GM18517 (cell line): ENCODE measurements at regions not wholly inside any gene's neighbourhood (a gene's known extent, or its start where the extent isn't known, plus 50 kb on each side); places are given as distances from the start of the nearest gene placed in this dataset.
"Not testable (repeated sequence)": the region's sequence is repeated elsewhere in the genome, so short reads cannot be mapped to it uniquely, and the experiment has no call there.

ENCODE experiments used
- ATAC-seq: cut with Tn5 transposase; IDR thresholded peaks from one replicate; pipeline ENCODE4 v1.9.1; 2021; ENCODE audit warnings: mild to moderate bottlenecking, moderate library complexity; ENCODE audit not compliant: unreplicated experiment

DNA sequence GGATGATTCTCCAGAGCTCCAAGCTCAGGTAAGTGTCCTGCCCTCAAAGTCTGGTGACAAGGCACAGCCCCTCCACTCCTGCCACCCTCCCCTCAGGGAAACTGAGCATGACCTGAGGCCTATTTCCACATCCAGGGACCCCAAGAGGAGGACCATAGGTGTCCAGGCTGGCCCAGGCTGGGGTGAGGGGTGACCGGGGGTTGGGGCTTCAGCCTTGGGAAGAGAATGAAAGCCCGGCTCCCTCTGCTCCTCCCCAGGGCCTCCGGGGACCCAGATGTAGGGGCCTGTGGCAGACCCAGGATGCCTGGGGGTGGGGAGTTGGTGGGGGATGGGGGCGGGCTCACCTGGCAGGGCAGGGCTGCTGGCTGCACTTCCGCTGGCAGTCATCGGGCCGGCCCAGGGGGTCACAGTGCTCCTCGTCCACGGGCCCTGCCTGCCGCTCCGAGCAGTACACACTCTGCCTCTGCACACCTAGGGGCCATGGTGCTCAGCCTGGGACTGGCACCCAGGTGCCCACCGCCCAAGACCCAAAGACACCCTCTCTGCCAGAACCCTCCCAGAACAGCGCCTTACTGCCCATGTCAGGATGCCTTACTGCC, 116.5 kb upstream of the AKAP13 start:
- not testable (repeated sequence) for ATAC-seq

- ATAC-seq = not testable (repeated sequence)
Observed at GRCh38 chr15:85264614-85265190, 115.7 kb upstream of the AKAP13 start.

GRCh38 chr15:85267158-85267857, 113.1 kb upstream of the AKAP13 start:
- not testable (repeated sequence) for ATAC-seq

DNA sequence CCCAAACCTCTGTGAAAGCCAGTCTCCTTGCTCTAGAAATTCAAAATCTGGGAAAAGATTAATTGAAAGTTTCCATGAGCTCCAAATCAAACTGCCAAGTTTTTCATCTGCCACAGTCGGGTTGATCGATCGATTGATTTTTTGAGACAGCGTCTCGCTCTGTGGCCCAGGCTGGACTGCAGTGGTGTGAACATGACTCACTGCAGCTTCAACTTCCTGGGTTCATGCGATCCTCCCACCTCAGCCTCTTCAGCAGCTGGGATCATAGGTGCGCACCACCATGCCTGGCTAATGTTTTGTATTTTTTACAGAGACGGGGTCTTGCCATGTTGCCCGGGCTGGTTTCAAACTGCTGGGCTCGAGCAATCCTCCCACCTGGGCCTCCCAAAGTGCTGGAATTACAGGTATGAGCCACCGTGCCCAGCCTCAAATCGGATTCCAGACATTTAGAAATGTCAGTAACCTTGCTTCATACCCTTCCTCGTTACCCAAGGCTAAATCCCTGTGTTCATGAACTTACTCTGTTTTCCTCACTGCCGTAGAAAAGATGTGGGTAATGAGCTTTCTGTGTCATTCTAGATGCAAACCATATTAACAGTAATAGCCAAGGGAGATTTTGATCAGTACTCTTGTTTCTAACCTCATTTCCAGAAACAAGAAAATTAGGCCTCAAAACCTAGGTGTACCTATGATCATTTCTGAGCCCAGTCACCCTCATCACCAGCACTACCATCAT, 105.9 kb upstream of the AKAP13 start:
- ATAC-seq = no peak

DNA sequence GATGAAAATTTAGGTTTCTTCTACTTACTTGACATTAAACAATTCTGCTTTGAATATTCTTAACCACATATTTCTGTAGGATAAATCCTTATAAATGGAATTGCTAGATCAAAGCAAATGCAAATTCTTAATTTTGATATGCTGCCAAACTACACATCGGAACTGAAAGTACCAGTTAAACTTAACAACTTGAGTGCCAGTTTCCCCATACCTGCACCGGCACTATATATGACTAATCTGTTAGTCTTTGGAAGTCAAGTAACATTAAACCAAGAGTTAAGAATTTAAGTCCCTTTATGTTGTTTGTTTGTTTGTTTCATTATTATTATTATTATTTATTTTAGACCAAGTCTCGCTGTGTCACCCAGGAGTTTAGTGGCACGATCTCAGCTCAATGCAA, 103.9 kb upstream of the AKAP13 start:
- ATAC-seq = no peak

GRCh38 chr15:85276921-85277320, 103.5 kb upstream of the AKAP13 start:
- ATAC-seq = no peak

DNA sequence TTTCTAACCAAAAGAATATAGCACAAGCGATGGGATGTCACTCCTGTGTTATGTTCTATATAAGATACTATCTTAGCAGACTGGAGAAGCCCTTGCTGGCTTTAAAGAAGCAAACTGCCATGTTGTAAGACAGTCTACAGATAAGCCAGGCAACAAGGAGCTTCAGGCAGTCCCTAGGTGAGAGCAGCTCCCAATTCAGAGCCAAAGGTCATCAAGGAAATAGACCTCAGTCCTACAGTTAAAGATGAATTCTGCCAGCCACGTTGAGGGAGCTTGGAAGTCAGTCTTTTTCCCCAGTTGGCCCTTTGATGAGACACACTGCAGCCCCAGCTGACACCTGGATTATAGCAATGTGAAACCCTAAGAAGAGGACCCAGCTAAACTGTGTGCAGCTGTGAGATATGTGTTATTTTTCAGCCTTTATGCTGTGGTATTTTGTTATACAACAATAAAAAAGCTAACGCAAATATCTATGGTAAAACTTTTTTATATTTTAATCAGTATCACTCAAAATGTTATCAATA, 102.5 kb upstream of the AKAP13 start:
- no peak for ATAC-seq

GRCh38 chr15:85280203-85280602, 100.2 kb upstream of the AKAP13 start:
- ATAC-seq = no peak

GRCh38 chr15:85281293-85281882, 99.0 kb upstream of the AKAP13 start:
- no peak for ATAC-seq

DNA sequence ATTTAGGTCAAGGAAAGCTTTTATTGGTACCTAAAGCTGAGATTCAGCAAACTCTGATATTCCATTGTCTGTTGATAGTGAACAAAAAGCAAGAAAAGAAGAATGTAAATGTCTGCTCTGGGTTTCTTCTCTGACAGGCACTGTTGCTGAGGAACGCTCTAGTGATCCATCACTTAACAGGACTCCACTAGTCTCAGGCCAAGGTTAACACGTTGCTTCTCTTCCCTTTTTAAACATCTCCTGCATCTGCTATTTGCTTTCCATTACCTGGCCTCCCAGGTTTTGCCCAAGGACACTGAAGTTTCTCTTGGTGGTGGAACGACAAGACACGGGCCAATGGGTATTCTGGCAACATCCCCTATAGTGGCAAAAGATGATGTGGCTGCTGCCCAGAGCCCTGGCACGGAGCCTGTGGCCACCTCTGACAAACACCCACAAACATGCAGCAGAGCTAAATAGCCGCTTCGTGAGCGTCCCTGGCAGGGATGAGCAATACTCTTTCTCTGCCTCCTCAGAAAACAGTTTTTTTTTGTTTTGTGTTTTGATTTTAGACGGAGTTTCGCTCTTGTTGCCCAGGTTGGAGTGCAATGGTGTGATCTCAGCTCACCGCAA, 97.8 kb upstream of the AKAP13 start:
- no peak for ATAC-seq

- ATAC-seq = peak; percentile 85
Observed at GRCh38 chr15:85283815-85284214, 96.6 kb upstream of the AKAP13 start.

GRCh38 chr15:85284497-85284896, 95.9 kb upstream of the AKAP13 start:
- peak; percentile 70 for ATAC-seq

DNA sequence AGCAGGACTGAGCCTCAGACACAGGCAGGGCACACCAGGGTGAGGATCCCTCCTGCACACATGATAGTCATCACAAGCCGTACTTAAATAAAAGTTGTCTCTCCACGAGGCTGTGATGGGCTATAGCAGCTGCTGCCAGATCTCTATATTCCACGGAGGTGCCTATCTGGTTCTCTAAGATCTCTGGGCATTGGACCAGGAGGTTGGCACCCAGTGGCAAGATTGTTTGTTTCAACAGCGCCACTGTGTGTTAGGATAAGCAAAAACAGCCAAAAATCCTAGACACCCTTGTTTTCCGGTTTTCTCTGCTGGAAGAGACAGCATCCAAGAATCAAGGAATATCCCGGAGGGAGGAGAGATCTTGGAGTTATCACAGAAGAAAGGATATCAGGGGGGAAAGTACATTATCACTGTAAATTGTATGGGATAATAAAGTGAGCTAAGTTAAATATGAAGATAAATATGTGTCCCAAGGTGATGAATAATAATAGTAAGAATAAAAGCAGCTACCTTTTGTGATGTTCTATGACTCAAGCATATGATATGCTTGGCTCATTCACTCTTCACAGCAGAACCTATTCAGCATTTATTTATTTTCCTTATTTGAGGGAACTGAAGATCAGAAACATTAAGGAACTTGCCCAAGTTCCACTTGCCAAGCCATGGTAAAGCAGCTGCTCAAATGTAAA, 90.6 kb upstream of the AKAP13 start:
- ATAC-seq = no peak

DNA sequence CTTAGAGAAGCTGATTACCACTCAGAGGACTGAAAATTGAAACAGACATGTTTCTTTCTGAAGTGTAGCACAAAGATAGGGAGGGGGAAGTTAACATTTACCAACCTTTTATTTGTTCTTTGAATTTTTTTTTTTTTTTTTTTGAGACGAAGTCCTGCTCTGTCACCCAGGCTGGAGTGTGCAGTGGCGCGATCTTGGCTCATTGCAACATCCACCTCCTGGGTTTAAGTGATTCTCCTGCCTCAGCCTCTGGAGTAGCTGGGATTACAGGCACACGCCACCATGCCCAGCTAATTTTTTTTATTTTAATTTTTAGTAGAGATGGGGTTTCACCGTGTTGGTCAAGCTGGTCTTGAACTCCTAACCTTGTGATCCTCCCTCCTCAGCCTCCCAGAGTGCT, 87.8 kb upstream of the AKAP13 start:
- ATAC-seq = not testable (repeated sequence)

- peak; percentile 95 for ATAC-seq
Observed at GRCh38 chr15:85296615-85297402, 83.6 kb upstream of the AKAP13 start.

- ATAC-seq = no peak
Observed at GRCh38 chr15:85297537-85297936, 82.9 kb upstream of the AKAP13 start.

DNA sequence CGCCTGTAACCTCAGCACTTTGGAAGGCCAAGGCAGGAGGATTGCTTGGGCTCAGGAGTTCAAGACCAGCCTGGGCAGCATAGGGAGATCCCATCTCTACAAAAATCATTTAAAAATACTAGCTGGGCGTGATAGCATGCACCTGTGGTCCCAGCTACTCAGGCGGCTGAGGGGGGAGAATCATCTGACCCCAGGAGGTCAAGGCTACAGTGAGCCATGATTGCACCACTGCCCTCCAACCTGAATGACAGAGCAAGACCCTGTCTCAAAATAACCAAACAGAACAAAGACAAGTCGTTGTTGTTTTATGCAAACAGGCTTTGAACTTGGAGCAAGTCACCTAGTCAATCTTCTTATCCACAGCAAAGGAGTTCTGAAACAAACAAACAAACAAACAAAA, 82.0 kb upstream of the AKAP13 start:
- ATAC-seq = no peak

DNA sequence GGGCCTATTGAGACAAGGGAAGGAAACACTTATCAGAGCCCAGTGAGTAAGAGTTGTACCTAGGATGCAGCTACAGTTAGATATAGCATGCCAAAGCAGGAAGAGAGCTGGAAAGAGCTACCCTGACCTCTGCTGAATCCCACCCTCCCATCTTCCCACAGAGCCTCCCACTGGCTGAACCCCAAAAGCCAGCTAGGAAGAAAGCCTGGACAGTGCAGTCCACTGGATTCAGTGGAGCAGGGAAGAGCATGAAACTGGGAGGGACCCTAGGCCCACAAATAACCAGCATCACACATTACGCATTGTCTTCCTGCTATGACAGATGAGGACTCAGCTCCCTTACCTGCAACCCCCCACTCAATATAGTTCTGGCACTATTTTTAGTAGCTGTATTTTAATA, 81.5 kb upstream of the AKAP13 start:
- ATAC-seq = no peak

GRCh38 chr15:85302271-85302670, 78.1 kb upstream of the AKAP13 start:
- no peak for ATAC-seq
